A549 (cell line): ENCODE measurements at regions not wholly inside any gene's neighbourhood (a gene's known extent, or its start where the extent isn't known, plus 50 kb on each side); places are given as distances from the start of the nearest gene placed in this dataset.

Experiments
- ATAC-seq, 2 experiments: fragments of 200-7000 bp in 1 of 2; fragments of >200 bp in 1 of 2; cut with Nextera tagmentation in 1 of 2; cut with Tn5 transposase in 1 of 2; 3 replicates each; pipeline versions ENCODE4 v1.8.0 to v1.9.1; 2018 to 2020; ENCODE audit warnings: mild to moderate bottlenecking in 1 of 2, moderate library complexity in 1 of 2
- CTCF ChIA-PET: fragments of 300-600 bp; sonication (Branson Sonifier 250); formaldehyde crosslinking; extraction: SDS; loops from one replicate; lab custom pipeline; 2021; ENCODE audit warnings: antibody characterized with exemption, inconsistent platforms; lab: Yijun Ruan, JAX
- POLR2A ChIA-PET: fragments of 350-600 bp; formaldehyde crosslinking; extraction: SDS; loops from one replicate; lab custom pipeline; 2021; ENCODE audit warnings: antibody characterized with exemption, inconsistent platforms; lab: Yijun Ruan, JAX
- DNase-seq, 2 experiments: peaks; one replicate each; pipeline versions ENCODE4 v3.0.0 to v3.0.0-alpha.2; 2011 to 2016; ENCODE audit warnings: low read depth in 1 of 2, low spot score in 1 of 2
- FAIRE-seq: peaks from 2 replicates; lab custom pipeline; 2011; peaks lifted over from hg19 to GRCh38; lab: Jason Lieb, UNC
- H3K27ac ChIP-seq, 2 experiments: fragments of >200 bp; sonication (Bioruptor Twin); formaldehyde crosslinking; 3 replicates each; pipeline ENCODE4 v1.5.1; 2016 to 2017
- H3K4me1 ChIP-seq: fragments of >200 bp; sonication (Bioruptor Twin); formaldehyde crosslinking; 3 replicates; pipeline ENCODE4 v1.6.1; 2016
- H3K4me2 ChIP-seq: fragments of >200 bp; sonication (Bioruptor Twin); formaldehyde crosslinking; 3 replicates; pipeline ENCODE4 v1.6.1; 2016
- H3K4me3 ChIP-seq: fragments of >200 bp; sonication (Bioruptor Twin); formaldehyde crosslinking; 3 replicates; pipeline ENCODE4 v1.5.1; 2016
- H3K9me3 ChIP-seq: fragments of >200 bp; sonication (Bioruptor Twin); formaldehyde crosslinking; 3 replicates; pipeline ENCODE4 v1.6.1; 2016
- CHD2 ChIP-seq: fragments of 150-350 bp; IDR thresholded peaks from 2 replicates; pipeline ENCODE4 v1.6.1; 2014; ENCODE audit warnings: low read length; ENCODE audit not compliant: partially characterized antibody
- EHMT2 ChIP-seq: fragments of 200-600 bp; sonication (generic); IDR thresholded peaks from 2 replicates; pipeline ENCODE4 v1.6.1; 2016; ENCODE audit warnings: antibody characterized with exemption, low read depth, mild to moderate bottlenecking, moderate library complexity
- EP300 ChIP-seq, 2 experiments: fragments of >200 bp; sonication (Bioruptor Twin); formaldehyde crosslinking; IDR thresholded peaks; 2 replicates in 1 of 2; 3 replicates in 1 of 2; pipeline ENCODE4 v1.6.1; 2016 to 2017
- ESRRA ChIP-seq: fragments of 150-350 bp; IDR thresholded peaks from 2 replicates; pipeline ENCODE4 v1.6.1; 2014; ENCODE audit warnings: mild to moderate bottlenecking, low read length, borderline replicate concordance
- FOSB ChIP-seq: fragments of 250-450 bp; sonication (Bioruptor Pico); IDR thresholded peaks from 2 replicates; pipeline ENCODE4 v1.5.0; 2020; ENCODE audit warnings: mild to moderate bottlenecking, moderate library complexity
- FOSL2 ChIP-seq, 2 experiments: fragments of 450-650 bp in 1 of 2; fragments of >200 bp in 1 of 2; sonication (Bioruptor Twin) in 1 of 2; formaldehyde crosslinking; IDR thresholded peaks; 2 replicates each; pipeline versions ENCODE4 v1.5.0 to v1.6.1; 2016 to 2020; ENCODE audit warnings: mild to moderate bottlenecking in 1 of 2, moderate library complexity in 1 of 2
- FOXS1 ChIP-seq: fragments of 250-450 bp; sonication (Bioruptor Pico); IDR thresholded peaks from 2 replicates; pipeline ENCODE4 v1.5.0; 2020; ENCODE audit warnings: mild to moderate bottlenecking, moderate library complexity
- HEYL ChIP-seq: fragments of 250-450 bp; sonication (Bioruptor Pico); IDR thresholded peaks from 2 replicates; pipeline ENCODE4 v1.8.0; 2021; ENCODE audit warnings: mild to moderate bottlenecking, moderate library complexity
- HOXB13 ChIP-seq: fragments of 250-450 bp; sonication (Bioruptor Pico); IDR thresholded peaks from 2 replicates; pipeline ENCODE4 v1.5.0; 2020; ENCODE audit warnings: low read depth, mild to moderate bottlenecking, moderate library complexity
- HOXB5 ChIP-seq: fragments of 250-450 bp; sonication (Bioruptor Pico); IDR thresholded peaks from 2 replicates; pipeline ENCODE4 v1.5.0; 2020; ENCODE audit warnings: mild to moderate bottlenecking, moderate library complexity
- JUNB ChIP-seq: fragments of >200 bp; sonication (Bioruptor Twin); formaldehyde crosslinking; IDR thresholded peaks from 2 replicates; pipeline ENCODE4 v1.6.1; 2016
- KDM1A ChIP-seq: fragments of 200-600 bp; sonication (generic); IDR thresholded peaks from 2 replicates; pipeline ENCODE4 v1.6.1; 2016; ENCODE audit warnings: low read depth, mild to moderate bottlenecking
- KDM5A ChIP-seq: fragments of 200-600 bp; sonication (generic); IDR thresholded peaks from 2 replicates; pipeline ENCODE4 v1.6.1; 2016; ENCODE audit warnings: antibody characterized with exemption, mild to moderate bottlenecking
- MAX ChIP-seq: IDR thresholded peaks from 2 replicates; pipeline ENCODE4 v1.6.1; 2012
- MYC ChIP-seq: IDR thresholded peaks from 2 replicates; pipeline ENCODE4 v1.6.1; 2012; ENCODE audit warnings: mild to moderate bottlenecking, inconsistent platforms, low read length, improper control_type of control experiment, borderline replicate concordance
- NFE2L2 ChIP-seq: fragments of 150-350 bp; conservative IDR thresholded peaks from 2 replicates; pipeline ENCODE4 v1.6.1; 2014; ENCODE audit warnings: low read length
- NR3C1 ChIP-seq: fragments of >200 bp; sonication (Bioruptor Twin); formaldehyde crosslinking; IDR thresholded peaks from 3 replicates; pipeline ENCODE4 v1.6.1; 2017
- PHF8 ChIP-seq: fragments of 200-600 bp; sonication (generic); IDR thresholded peaks from 2 replicates; pipeline ENCODE4 v1.6.1; 2016; ENCODE audit warnings: low read depth, mild to moderate bottlenecking, antibody characterized with exemption, moderate library complexity, borderline replicate concordance
- POLR2A ChIP-seq: IDR thresholded peaks from 2 replicates; pipeline ENCODE4 v1.6.1; 2012; ENCODE audit warnings: mild to moderate bottlenecking, low read length
- POLR2AphosphoS2 ChIP-seq: conservative IDR thresholded peaks from 2 replicates; pipeline ENCODE4 v1.6.1; 2012; ENCODE audit warnings: low read length, improper control_type of control experiment, inconsistent platforms
- RARB ChIP-seq: fragments of 250-450 bp; sonication (Bioruptor Pico); IDR thresholded peaks from 2 replicates; pipeline ENCODE4 v1.8.0; 2021; ENCODE audit warnings: mild to moderate bottlenecking, moderate library complexity
- REST ChIP-seq: fragments of 200-600 bp; sonication (generic); IDR thresholded peaks from 2 replicates; pipeline ENCODE4 v1.6.1; 2016; ENCODE audit warnings: antibody characterized with exemption, mild to moderate bottlenecking, moderate library complexity
- RFX5 ChIP-seq: fragments of 450-650 bp; IDR thresholded peaks from 2 replicates; pipeline ENCODE4 v1.7.1; 2014; ENCODE audit warnings: antibody characterized with exemption, mild to moderate bottlenecking, moderate library complexity
- RNF2 ChIP-seq: fragments of 200-600 bp; sonication (generic); IDR thresholded peaks from 2 replicates; pipeline ENCODE4 v1.6.1; 2016; ENCODE audit warnings: low read depth, mild to moderate bottlenecking, antibody characterized with exemption, moderate library complexity, borderline replicate concordance
- SREBF2 ChIP-seq: fragments of 450-650 bp; IDR thresholded peaks from 2 replicates; pipeline ENCODE4 v1.6.1; 2014; ENCODE audit warnings: mild to moderate bottlenecking, moderate library complexity
- TFCP2L1 ChIP-seq: fragments of 250-450 bp; sonication (Bioruptor Pico); IDR thresholded peaks from 2 replicates; pipeline ENCODE4 v1.5.0; 2021; ENCODE audit warnings: mild to moderate bottlenecking
- ZC3H11A ChIP-seq: fragments of 450-650 bp; IDR thresholded peaks from 2 replicates; pipeline ENCODE4 v1.6.1; 2014; ENCODE audit warnings: antibody characterized with exemption, mild to moderate bottlenecking
- ZNF302 ChIP-seq: fragments of 250-450 bp; sonication (Bioruptor Pico); IDR thresholded peaks from 2 replicates; pipeline ENCODE4 v1.9.0; 2021; ENCODE audit warnings: inconsistent platforms, mild to moderate bottlenecking, moderate library complexity
- WGBS: methylation state at CpG from one replicate; pipeline ENCODE4 v1.1.6; 2017; ENCODE audit errors: missing lambda C conversion rate; 5-methylcytosine and 5-hydroxymethylcytosine counted together

- ChIA-PET POLR2A (no interaction called here), CTCF (no interaction called here)
- whole genome bisulfite sequencing: 50% methylated on average over 2 of the region's 2 CpGs
- Histone ChIP-seq H3K9me3 (peaks cover 24% of the 10 kb centered on the region), H3K4me1 (no peaks in the 10 kb centered on the region), H3K27ac (no peak overlapping the region), H3K4me2 (no peak overlapping the region), H3K4me3 (no peak overlapping the region)
- FAIRE-seq (no peak), DNase-seq (no peak), ATAC-seq (no peak)
- TF ChIP-seq JUNB: no peak
- TF ChIP-seq CHD2: no peak
- TF ChIP-seq RFX5: no peak
- TF ChIP-seq FOSB: no peak
- no peak for TF ChIP-seq ZC3H11A
- TF ChIP-seq HOXB13: no peak
- TF ChIP-seq KDM5A: no peak
- TF ChIP-seq KDM1A: no peak
- no peak for TF ChIP-seq MAX
- no peak for TF ChIP-seq POLR2AphosphoS2
- TF ChIP-seq POLR2A: no peak
- TF ChIP-seq NFE2L2: no peak
- no peak for TF ChIP-seq ZNF302 (CRISPR knock-in tag)
Measured at GRCh38 chr2:128466376-128466775, 147.7 kb upstream of the HS6ST1 start.

- Histone ChIP-seq H3K4me2 (no peak overlapping the region), H3K9me3 (peaks cover 24% of the 10 kb centered on the region), H3K4me1 (no peaks in the 10 kb centered on the region), H3K27ac (no peak overlapping the region), H3K4me3 (no peak overlapping the region)
- TF ChIP-seq TFCP2L1 (CRISPR knock-in tag) (no peak), ESRRA (no peak), RFX5 (no peak), KDM1A (no peak), EHMT2 (no peak), POLR2AphosphoS2 (no peak), RARB (CRISPR knock-in tag) (no peak), HEYL (CRISPR knock-in tag) (no peak), FOXS1 (no peak), SREBF2 (no peak), REST (no peak), EP300 (IDR thresholded peaks at IDR 0.05) (no peak), MYC (no peak), RNF2 (no peak), NR3C1 (no peak), PHF8 (no peak), HOXB5 (CRISPR knock-in tag) (no peak), MAX (no peak), FOSL2 (IDR thresholded peaks at IDR 0.05) (no peak), FOSL2 (CRISPR knock-in tag; IDR thresholded peaks at IDR 0.05) (no peak)
- ATAC-seq: no peak
- FAIRE-seq: no peak
- no peak for DNase-seq
- WGBS: 15% methylated on average over 2 of the region's 2 CpGs
- ChIA-PET POLR2A (no interaction called here), CTCF (no interaction called here)
Measured at GRCh38 chr2:128466776-128467175, 148.1 kb upstream of the HS6ST1 start.
